ENCODE measurements at regions not wholly inside any gene's neighbourhood (a gene's known extent, or its start where the extent isn't known, plus 50 kb on each side); places are given as distances from the start of the nearest gene placed in this dataset.

DNA sequence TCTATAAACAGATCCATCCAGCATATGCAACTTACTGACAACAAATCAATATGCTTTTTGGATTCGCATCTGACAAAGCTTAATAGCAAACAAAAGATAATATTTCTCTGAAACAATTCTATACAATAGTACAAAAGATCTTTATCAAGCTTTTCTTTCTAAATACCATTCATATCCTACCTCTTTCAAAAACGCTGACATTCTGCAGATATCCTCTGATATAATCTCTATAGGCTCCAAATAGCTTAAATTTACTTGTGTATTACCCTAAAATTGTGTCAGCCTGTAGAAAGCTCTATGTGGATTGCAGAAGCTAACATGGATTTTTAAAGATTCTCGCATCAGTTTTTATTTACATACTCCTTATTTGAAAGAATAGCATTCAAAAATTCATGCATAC lies 260.6 kb downstream of the GASK1B start:
- TF ChIP-seq, protein P1, sequence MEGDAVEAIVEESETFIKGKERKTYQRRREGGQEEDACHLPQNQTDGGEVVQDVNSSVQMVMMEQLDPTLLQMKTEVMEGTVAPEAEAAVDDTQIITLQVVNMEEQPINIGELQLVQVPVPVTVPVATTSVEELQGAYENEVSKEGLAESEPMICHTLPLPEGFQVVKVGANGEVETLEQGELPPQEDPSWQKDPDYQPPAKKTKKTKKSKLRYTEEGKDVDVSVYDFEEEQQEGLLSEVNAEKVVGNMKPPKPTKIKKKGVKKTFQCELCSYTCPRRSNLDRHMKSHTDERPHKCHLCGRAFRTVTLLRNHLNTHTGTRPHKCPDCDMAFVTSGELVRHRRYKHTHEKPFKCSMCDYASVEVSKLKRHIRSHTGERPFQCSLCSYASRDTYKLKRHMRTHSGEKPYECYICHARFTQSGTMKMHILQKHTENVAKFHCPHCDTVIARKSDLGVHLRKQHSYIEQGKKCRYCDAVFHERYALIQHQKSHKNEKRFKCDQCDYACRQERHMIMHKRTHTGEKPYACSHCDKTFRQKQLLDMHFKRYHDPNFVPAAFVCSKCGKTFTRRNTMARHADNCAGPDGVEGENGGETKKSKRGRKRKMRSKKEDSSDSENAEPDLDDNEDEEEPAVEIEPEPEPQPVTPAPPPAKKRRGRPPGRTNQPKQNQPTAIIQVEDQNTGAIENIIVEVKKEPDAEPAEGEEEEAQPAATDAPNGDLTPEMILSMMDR (IDR thresholded peaks at IDR 0.05) = no peak
- TF ChIP-seq POLR2A (IDR thresholded peaks at IDR 0.05) = no peak

Data from uterus (tissue), 2 donors.